Subcutaneous adipose tissue (tissue), 1 donor: ENCODE measurements at regions not wholly inside any gene's neighbourhood (a gene's known extent, or its start where the extent isn't known, plus 50 kb on each side); places are given as distances from the start of the nearest gene placed in this dataset.

Experiments
- CTCF ChIP-seq: fragments of 450-650 bp; IDR thresholded peaks from one replicate; pipeline ENCODE4 v1.5.1; 2016; ENCODE audit warnings: low read depth, mild to moderate bottlenecking, control low read depth, antibody characterized with exemption, moderate library complexity

GRCh38 chr20:48469026-48469425, 358.8 kb downstream of the PREX1 start:
- TF ChIP-seq CTCF, result no peak

GRCh38 chr20:48468571-48468970, 359.2 kb downstream of the PREX1 start:
- TF ChIP-seq CTCF, result no peak

- TF ChIP-seq CTCF, result no peak
Observed at GRCh38 chr20:48467622-48468021, 360.2 kb downstream of the PREX1 start.

GRCh38 chr20:48465271-48465670, 362.5 kb downstream of the PREX1 start:
- no peak for TF ChIP-seq CTCF

GRCh38 chr20:48463916-48464315, 363.9 kb downstream of the PREX1 start:
- TF ChIP-seq CTCF, result no peak

- TF ChIP-seq CTCF, result no peak
Observed at GRCh38 chr20:48463096-48463720, 364.6 kb downstream of the PREX1 start.

- TF ChIP-seq CTCF, result no peak
Observed at GRCh38 chr20:48461735-48462119, 366.1 kb downstream of the PREX1 start.
